Stimulated activated CD8-positive, alpha-beta memory T cell treated with anti-CD3 and anti-CD28 coated beads, Interleukin-12 subunit alpha, Interleukin-12 subunit beta, amount 100 ng/mL, for 24 hours (primary cell): ENCODE measurements at regions not wholly inside any gene's neighbourhood (a gene's known extent, or its start where the extent isn't known, plus 50 kb on each side); places are given as distances from the start of the nearest gene placed in this dataset.
"Not testable (repeated sequence)": the region's sequence is repeated elsewhere in the genome, so short reads cannot be mapped to it uniquely, and the experiment has no call there.

ENCODE experiments used
- DNase-seq: peaks from one replicate; pipeline ENCODE4 v3.0.0-alpha.2; 2020; ENCODE audit errors: extremely low read depth

GRCh38 chr6:103629613-103630012, 1230.1 kb downstream of the HACE1 start:
- no peak for DNase-seq

GRCh38 chr6:103617642-103618041, 1242.1 kb downstream of the HACE1 start:
- DNase-seq, result no peak

DNA sequence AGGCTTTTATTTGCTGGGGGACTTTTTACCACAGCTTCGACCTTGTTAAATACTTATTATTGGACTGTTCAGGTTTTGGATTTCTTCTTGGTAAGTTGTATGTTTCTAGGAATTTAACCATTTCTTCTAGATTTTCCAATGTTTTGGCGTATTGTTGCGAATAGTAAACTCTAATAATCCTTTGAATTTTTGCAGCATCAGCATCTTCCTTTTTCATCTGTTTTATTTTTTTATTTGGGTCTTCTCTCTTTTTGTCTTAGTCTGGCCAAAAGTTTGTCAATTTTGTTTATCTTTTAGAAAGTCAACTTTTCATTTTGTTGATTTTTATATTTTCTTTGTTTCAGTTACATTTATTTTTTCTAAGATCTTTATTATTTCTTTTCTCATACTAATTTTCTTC, 1272.0 kb downstream of the HACE1 start:
- no peak for DNase-seq

GRCh38 chr6:103578115-103578514, 1281.6 kb downstream of the HACE1 start:
- no peak for DNase-seq

GRCh38 chr6:103570431-103570830, 1289.3 kb downstream of the HACE1 start:
- no peak for DNase-seq

DNA sequence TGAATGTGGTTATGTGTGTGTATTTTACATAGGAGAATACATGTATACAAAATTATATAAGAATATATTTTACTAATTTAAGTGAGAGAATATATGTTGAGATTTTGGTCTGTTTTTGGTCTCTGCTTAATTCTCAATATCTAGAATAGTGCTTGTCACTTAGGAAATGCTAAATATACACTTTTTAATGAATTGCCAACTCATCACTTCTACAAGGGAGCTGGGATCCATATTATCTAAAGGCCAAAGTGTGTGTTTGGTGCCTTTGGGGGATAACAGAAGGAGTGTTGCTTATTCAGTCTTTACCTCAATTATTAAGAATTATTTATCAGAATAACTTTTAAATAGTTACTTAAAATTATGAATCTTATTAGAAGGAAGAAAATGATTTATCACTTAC, 1304.8 kb downstream of the HACE1 start:
- DNase-seq, result no peak

DNA sequence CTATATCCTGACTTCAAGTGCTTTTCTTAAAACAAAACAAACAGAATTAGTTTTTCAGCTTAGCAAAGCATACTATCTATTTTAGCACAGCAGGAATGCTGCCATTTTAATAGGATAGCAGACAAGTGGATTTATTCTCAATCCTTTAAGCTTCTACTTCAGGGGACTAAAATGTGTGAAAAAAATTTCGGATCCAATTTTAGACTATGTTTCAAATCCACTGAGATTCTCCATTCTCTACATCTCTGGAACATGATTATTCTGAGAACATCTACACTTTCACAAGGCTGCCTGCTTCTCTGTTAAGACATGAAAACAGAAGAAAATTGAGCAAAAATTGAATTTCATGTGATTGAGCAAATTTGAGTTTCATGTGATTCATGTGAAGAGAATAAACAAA, 1321.3 kb downstream of the HACE1 start:
- DNase-seq, result no peak

- no peak for DNase-seq
Observed at GRCh38 chr6:103534814-103535213, 1324.9 kb downstream of the HACE1 start.

- no peak for DNase-seq
Observed at GRCh38 chr6:103534095-103534494, 1325.6 kb downstream of the HACE1 start.

- DNase-seq, result no peak
Observed at GRCh38 chr6:103522045-103522444, 1337.7 kb downstream of the HACE1 start.

GRCh38 chr6:103516336-103516735, 1343.4 kb downstream of the HACE1 start:
- no peak for DNase-seq

GRCh38 chr6:103507052-103507451, 1352.7 kb downstream of the HACE1 start:
- no peak for DNase-seq

DNA sequence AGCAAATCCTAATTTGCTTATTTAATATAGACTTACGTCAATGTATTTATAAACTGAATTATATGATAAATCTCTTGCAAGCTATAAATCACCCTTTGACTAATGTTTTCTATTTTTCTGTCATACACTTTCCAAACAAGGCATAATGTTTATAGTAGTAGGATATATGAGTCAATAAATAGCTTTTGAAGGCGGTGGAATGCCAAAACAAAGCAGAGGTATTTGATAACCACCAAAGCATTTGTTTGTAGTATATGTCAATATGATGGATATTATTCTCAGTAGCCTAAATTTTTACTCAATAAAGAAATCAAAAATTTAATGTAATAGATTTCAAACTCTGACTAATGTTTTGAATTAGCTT, 1354.6 kb downstream of the HACE1 start:
- no peak for DNase-seq

DNA sequence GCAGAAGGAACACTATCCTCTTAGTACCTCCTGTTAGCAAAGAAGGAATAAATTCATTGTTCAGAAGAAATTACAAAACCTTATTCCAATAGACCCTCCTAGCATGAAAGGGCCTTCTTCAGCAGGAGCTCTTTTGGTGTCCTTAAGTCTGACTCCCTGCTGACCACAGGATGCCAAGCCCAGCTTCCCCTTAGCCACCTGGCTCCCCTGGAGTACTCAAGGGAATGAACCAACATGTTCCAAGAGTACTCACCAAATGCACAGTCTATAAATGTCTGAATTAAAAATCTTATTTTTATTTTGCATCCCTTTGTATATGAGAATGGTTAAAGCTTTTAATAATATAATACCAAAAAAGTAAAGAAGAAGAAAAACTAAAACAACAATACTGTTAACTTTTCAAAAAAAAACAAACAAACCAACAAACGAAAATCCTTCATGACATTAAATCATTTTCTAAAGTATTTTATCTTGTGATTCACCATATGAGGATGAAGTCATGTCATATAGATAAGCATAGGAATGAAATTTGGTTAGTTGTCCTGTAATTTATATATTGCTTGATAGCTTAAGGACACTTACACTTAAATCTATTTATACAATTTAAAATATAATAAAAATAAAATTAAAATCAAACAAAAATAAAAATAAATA, 1355.1 kb downstream of the HACE1 start:
- DNase-seq, result no peak

DNA sequence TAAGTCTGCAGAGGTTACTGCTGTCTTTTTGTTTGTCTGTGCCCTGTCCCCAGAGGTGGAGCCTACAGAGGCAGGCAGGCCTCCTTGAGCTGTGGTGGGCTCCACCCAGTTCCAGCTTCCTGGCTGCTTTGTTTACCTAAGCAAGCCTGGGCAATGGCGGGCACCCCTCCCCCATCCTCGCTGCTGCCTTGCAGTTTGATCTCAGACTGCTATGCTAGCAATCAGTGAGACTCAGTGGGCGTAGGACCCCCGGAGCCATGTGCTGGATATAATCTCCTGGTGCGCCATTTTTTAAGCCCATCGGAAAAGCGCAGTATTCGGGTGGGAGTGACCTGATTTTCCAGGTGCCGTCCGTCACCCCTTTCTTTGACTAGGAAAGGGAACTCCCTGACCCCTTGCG, 1363.1 kb downstream of the HACE1 start:
- not testable (repeated sequence) for DNase-seq

GRCh38 chr6:103456652-103457051, 1403.1 kb downstream of the HACE1 start:
- no peak for DNase-seq

GRCh38 chr6:103455275-103455674, 1404.4 kb downstream of the HACE1 start:
- DNase-seq, result no peak

GRCh38 chr6:103409475-103409874, 1450.2 kb downstream of the HACE1 start:
- DNase-seq, result no peak

DNA sequence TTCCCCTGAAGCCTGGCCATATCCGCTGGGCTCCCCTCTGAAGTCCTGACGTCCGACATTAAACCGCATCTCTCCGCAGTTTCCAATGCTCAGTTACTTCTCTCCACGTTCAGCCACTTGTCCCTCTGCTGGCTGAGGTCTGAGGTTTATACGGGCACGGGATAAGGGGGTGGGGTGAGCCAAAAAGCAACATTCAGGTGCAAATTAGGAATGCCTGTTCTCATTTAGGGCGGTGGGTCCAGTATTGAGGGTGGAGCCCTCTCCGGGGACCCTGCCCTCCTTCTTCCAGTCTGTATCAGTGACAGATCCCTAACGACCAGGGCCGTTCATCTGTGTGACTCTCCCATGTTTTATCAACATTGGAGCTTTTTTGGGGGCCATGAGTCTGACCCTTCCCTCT, 1454.4 kb downstream of the HACE1 start:
- DNase-seq, result no peak

DNA sequence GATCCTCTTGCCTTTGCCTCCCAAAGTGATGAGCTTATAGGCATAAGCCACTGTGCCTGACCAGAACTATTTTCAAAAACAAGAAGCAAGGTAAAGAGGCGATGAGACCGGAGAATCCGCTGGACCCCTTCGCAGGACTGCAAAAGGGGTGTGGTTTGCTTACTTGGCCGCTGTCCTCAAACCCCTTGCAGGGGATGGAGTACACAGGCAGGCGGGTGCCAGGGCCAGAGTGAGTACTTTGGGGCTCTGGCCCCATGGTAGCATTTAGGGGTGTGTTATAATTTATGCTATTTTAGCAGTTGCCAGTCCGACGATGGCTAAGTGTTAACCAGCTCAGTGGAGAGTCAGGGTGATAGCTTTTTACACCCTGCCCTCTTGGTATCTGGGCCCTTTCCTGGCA, 1454.9 kb downstream of the HACE1 start:
- no peak for DNase-seq

DNA sequence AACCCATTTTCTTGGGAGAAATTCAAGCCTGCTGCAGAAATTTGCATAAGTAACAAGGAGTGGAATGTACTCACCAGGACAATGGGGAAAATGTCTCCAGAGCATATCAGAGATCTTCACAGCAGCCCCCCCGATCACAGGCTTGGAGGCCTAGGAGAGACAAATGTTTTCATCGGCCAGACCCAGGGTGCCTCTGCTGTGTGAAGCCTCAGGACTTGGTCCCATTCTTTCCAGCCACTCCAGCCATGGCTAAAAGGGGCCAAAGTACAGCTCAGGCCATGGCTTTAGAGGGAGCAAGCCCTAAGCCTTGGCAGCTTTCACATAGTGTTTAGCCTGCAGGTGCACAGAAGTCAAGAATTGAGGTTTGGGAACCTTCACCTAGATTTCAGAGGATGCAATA, 1463.0 kb downstream of the HACE1 start:
- no peak for DNase-seq

GRCh38 chr6:103379272-103379671, 1480.4 kb downstream of the HACE1 start:
- no peak for DNase-seq

DNA sequence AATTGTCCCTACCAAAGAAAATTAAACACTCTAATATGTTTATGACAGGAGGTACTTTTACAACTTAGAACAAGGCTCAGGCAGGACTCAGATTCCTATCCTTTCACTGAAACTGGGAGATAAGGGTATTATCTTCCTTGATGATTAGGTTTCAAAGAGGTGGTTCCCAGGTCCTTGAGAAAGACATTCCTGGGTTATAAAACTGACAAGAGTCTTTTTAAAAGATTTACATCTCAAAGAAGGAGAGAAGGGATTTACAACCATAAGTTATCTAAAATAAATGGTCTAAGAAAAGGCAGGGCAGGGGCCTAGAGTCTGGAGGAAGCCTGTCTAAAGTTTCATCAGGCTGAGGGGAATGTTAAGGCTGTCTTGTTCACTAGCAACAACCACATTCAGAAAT, 1492.5 kb downstream of the HACE1 start:
- no peak for DNase-seq

GRCh38 chr6:103356531-103356930, 1503.2 kb downstream of the HACE1 start:
- DNase-seq, result no peak
